ENCODE measurements at regions not wholly inside any gene's neighbourhood (a gene's known extent, or its start where the extent isn't known, plus 50 kb on each side); places are given as distances from the start of the nearest gene placed in this dataset.

DNA sequence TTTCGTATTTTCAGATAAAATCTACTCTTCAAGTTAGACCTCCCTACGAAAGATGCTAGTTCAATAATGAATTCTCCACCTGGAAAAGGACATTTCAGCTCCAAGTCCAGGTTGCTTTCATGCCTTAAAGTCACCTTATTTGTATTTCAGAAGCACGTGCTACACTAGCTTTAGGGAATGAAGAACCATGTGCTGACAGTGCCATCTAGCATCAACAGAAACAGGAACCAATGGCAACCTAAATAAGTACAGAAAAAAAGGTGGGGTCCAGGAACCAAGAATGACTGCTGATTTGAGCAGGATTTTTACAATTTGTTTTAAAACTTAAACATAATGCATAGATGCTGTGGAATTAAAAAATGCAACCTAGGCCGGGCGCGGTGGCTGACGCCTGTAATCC, 77.6 kb upstream of the SNRPN start:
- no peak for DNase-seq (ENCODE audit: low read depth, low spot score)
- in situ Hi-C loops (cut with HindIII; ENCODE audit: low sequenced_read_pairs): no loop called here
- H3K4me3 ChIP-seq (ENCODE audit: low read depth, low read length): no peak overlapping the region
- TF ChIP-seq, protein P1, sequence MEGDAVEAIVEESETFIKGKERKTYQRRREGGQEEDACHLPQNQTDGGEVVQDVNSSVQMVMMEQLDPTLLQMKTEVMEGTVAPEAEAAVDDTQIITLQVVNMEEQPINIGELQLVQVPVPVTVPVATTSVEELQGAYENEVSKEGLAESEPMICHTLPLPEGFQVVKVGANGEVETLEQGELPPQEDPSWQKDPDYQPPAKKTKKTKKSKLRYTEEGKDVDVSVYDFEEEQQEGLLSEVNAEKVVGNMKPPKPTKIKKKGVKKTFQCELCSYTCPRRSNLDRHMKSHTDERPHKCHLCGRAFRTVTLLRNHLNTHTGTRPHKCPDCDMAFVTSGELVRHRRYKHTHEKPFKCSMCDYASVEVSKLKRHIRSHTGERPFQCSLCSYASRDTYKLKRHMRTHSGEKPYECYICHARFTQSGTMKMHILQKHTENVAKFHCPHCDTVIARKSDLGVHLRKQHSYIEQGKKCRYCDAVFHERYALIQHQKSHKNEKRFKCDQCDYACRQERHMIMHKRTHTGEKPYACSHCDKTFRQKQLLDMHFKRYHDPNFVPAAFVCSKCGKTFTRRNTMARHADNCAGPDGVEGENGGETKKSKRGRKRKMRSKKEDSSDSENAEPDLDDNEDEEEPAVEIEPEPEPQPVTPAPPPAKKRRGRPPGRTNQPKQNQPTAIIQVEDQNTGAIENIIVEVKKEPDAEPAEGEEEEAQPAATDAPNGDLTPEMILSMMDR (IDR thresholded peaks at IDR 0.05; ENCODE audit: low read depth, low read length): no peak

DNA sequence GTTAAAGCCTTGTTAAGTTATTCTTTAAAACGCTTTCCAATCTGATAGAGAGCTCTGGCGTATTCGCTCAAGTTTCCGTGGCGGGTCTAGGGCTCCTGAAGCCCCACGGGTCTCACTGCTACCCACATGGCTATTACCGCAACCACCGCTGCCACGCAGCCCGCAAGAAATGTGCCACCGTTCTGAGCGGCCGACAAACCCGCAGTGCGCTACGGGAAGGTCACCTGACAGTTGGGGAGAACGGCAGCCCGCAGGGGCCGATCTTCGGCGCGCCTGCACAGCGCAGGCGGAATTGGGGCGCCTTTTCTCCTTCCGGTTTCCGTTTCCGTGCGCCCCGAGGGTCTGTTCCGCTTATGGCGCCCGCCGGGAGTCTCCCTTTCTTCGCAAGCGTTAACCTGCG, 76.6 kb upstream of the SNRPN start:
- in situ Hi-C loops (cut with HindIII; ENCODE audit: low sequenced_read_pairs): no loop called here
- DNase-seq (ENCODE audit: low read depth, low spot score): peak; percentile 32
- TF ChIP-seq, protein P1 (IDR thresholded peaks at IDR 0.05; ENCODE audit: low read depth, low read length): no peak
- H3K4me3 ChIP-seq (ENCODE audit: low read depth, low read length): peak overlapping the region; percentile 40

GRCh38 chr15:24879492-24879891, 75.3 kb upstream of the SNRPN start:
- no peak for DNase-seq (ENCODE audit: low read depth, low spot score)
- in situ Hi-C loops (cut with HindIII; ENCODE audit: low sequenced_read_pairs): no loop called here
- TF ChIP-seq, protein P1 (IDR thresholded peaks at IDR 0.05; ENCODE audit: low read depth, low read length): no peak
- no peak overlapping the region for H3K4me3 ChIP-seq (ENCODE audit: low read depth, low read length)

DNA sequence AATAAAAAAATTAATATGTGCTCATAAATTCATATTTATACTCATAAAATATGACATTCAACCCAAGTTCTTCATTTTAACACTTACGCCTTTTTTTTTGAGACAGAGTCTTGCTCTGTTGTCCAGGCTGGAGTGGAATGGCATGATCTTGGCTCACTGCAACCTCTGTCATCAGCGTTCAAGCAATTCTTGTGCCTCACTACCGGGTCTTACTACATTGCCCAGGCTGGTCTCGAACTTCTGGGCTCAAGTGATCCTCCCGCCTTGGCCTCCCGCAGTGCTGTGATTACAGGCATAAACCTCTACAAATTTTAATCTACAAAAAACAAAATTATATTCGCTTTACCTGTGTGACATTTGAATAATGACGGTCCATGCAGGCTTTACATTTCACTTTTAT, 74.1 kb upstream of the SNRPN start:
- TF ChIP-seq, protein P1 (IDR thresholded peaks at IDR 0.05; ENCODE audit: low read depth, low read length): no peak
- no peak for DNase-seq (ENCODE audit: low read depth, low spot score)
- in situ Hi-C loops (cut with HindIII; ENCODE audit: low sequenced_read_pairs): no loop called here
- no peak overlapping the region for H3K4me3 ChIP-seq (ENCODE audit: low read depth, low read length)

DNA sequence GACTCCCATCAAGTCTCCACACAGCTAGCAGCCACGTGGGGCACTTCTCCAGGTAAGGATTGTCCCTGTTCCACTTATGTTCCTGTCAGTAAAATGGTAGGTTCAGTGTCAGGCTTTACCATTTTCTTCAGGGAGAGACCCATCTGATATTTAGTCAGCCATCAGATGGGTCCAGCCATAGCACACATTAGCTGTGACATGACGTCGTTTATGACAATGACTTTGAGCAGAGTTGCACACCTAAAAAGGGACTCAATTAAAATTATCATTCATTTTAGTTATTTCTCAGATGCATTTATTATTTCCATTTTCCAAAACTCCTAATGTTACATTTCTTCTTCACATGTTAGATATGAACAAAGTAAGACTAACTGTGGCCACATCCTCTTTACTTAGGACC, 68.2 kb upstream of the SNRPN start:
- in situ Hi-C loops (cut with HindIII; ENCODE audit: low sequenced_read_pairs): no loop called here
- TF ChIP-seq, protein P1 (IDR thresholded peaks at IDR 0.05; ENCODE audit: low read depth, low read length): no peak
- no peak overlapping the region for H3K4me3 ChIP-seq (ENCODE audit: low read depth, low read length)
- no peak for DNase-seq (ENCODE audit: low read depth, low spot score)

DNA sequence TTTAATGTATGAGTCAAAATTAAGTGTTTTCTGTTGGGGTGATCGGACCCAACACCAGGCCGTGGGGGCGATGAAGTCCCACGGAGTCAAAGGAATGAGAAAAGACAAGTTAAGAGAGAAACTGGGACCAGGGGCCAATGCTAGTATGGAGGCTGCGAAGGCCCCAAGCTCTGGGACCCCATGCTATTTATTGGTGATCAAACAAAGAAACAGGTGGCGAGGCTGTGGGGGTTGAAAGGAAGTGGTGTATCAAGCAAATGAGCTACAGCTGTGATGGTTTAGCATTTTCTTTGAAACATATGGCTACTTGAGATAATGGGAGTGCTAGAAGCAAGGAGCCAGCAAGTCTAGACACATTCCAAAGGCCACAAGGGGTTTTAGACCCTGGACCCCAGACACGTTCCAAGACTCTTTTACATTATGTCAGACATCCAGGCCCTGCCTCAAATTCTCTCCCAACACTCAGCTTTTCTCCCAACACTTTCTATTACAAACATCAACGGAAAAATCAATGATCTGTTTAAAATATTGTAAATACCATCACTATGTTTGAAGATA, 56.0 kb upstream of the SNRPN start:
- DNase-seq (ENCODE audit: low read depth, low spot score): no peak
- no peak overlapping the region for H3K4me3 ChIP-seq (ENCODE audit: low read depth, low read length)
- in situ Hi-C loops (cut with HindIII; ENCODE audit: low sequenced_read_pairs): no loop called here
- TF ChIP-seq, protein P1 (IDR thresholded peaks at IDR 0.05; ENCODE audit: low read depth, low read length): no peak

GRCh38 chr15:24899367-24899766, 55.4 kb upstream of the SNRPN start:
- H3K4me3 ChIP-seq (ENCODE audit: low read depth, low read length): no peak overlapping the region
- DNase-seq (ENCODE audit: low read depth, low spot score): no peak
- TF ChIP-seq, protein P1 (IDR thresholded peaks at IDR 0.05; ENCODE audit: low read depth, low read length): no peak
- in situ Hi-C loops (cut with HindIII; ENCODE audit: low sequenced_read_pairs): no loop called here

All from astrocyte of the spinal cord (primary cell).